Endothelial cell (in vitro differentiated cells): ENCODE measurements at regions not wholly inside any gene's neighbourhood (a gene's known extent, or its start where the extent isn't known, plus 50 kb on each side); places are given as distances from the start of the nearest gene placed in this dataset.

ENCODE experiments used
- DNase-seq: peaks from one replicate; pipeline ENCODE4 v3.0.0; 2021; ENCODE audit warnings: low spot score
- H3K27ac Mint-ChIP-seq: one replicate; pipeline ENCODE4 v1.8.0; 2021; ENCODE audit warnings: mixed read lengths, inconsistent platforms; ENCODE audit not compliant: unreplicated experiment
- H3K27me3 Mint-ChIP-seq: one replicate; pipeline ENCODE4 v1.8.0; 2021; ENCODE audit warnings: mild to moderate bottlenecking, moderate library complexity, mixed read lengths, inconsistent platforms; ENCODE audit not compliant: unreplicated experiment
- H3K36me3 Mint-ChIP-seq: one replicate; pipeline ENCODE4 v1.8.0; 2021; ENCODE audit warnings: mild to moderate bottlenecking, low read depth, mixed read lengths, inconsistent platforms; ENCODE audit not compliant: unreplicated experiment
- H3K4me1 Mint-ChIP-seq: one replicate; pipeline ENCODE4 v1.8.0; 2021; ENCODE audit warnings: mild to moderate bottlenecking, mixed read lengths, inconsistent platforms; ENCODE audit not compliant: unreplicated experiment
- H3K4me3 Mint-ChIP-seq: one replicate; pipeline ENCODE4 v1.8.0; 2021; ENCODE audit warnings: mild to moderate bottlenecking, mixed read lengths, inconsistent platforms; ENCODE audit not compliant: unreplicated experiment
- H3K9me3 Mint-ChIP-seq: one replicate; pipeline ENCODE4 v1.8.0; 2021; ENCODE audit warnings: mixed read lengths, inconsistent platforms; ENCODE audit not compliant: unreplicated experiment
- TF ChIP-seq, protein P1 (sequence below): fragments of 200-600 bp; sonication (generic); IDR thresholded peaks from one replicate; pipeline ENCODE4 v1.5.0; 2021; ENCODE audit warnings: antibody characterized with exemption; ENCODE audit not compliant: unreplicated experiment

DNA sequence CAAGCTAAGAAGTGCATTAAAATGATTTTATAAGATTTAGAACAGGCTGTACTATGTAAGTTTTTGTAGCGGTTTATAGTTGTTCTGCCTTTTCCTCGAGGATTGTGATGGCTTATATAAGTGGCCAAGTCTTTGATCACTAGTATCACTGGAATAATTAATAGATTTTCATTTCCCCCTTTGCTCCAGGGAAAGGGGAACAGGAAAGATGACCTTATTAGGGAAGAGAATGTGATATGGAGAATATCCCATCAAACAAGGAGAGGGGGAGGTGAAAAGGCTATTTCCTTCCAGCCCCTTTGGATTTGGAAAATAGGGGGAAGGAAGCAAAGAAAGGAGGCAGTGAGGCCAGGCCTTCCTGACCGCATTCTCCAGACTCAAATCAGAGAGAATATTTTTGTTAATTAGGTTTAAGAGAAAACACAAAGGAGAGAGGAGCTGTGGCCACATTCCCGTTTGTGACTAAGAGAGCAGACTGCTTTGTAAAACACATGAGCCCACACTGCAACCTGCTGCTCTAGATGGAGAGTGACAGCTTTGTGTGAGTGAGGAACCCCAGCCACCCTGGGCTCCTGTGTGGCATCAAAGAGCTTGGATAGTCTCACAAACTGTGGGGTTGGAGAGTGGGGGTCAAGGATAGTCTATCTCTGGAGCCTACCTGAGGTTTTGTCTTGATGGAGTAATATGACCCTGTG is 359.5 kb downstream of the DTWD2 start:
- Mint-ChIP-seq H3K27ac (no peak overlapping the region), H3K4me3 (no peak overlapping the region), H3K36me3 (no peaks in the 10 kb centered on the region), H3K9me3 (no peaks in the 10 kb centered on the region), H3K4me1 (peaks cover 10% of the 10 kb centered on the region), H3K27me3 (peaks cover 2% of the 10 kb centered on the region)
- DNase-seq = no peak
- TF ChIP-seq, protein P1, sequence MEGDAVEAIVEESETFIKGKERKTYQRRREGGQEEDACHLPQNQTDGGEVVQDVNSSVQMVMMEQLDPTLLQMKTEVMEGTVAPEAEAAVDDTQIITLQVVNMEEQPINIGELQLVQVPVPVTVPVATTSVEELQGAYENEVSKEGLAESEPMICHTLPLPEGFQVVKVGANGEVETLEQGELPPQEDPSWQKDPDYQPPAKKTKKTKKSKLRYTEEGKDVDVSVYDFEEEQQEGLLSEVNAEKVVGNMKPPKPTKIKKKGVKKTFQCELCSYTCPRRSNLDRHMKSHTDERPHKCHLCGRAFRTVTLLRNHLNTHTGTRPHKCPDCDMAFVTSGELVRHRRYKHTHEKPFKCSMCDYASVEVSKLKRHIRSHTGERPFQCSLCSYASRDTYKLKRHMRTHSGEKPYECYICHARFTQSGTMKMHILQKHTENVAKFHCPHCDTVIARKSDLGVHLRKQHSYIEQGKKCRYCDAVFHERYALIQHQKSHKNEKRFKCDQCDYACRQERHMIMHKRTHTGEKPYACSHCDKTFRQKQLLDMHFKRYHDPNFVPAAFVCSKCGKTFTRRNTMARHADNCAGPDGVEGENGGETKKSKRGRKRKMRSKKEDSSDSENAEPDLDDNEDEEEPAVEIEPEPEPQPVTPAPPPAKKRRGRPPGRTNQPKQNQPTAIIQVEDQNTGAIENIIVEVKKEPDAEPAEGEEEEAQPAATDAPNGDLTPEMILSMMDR = no peak

DNA sequence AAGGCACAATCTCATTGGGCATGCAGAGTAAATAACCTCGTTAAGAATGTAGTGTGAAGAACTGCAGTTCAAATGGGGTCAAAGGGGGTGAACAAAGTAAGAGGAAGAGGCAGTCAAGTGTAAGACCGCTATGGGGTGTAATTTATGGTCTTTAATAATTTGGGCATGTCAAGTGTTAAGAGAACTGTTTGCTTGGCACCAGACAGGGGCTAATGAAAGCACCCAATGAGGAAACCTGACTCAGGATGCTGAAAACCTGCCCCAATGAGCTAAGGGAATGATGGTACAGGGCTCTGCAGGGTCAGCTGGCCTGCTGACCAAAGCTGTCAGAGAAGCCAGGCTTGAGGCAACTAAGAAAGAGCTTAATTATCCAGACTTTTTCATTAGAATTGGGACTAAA is 368.1 kb downstream of the DTWD2 start:
- Mint-ChIP-seq H3K36me3 (no peaks in the 10 kb centered on the region), H3K4me1 (peaks cover 3% of the 10 kb centered on the region), H3K27ac (no peak overlapping the region), H3K27me3 (no peaks in the 10 kb centered on the region), H3K4me3 (no peak overlapping the region), H3K9me3 (no peaks in the 10 kb centered on the region)
- no peak for DNase-seq
- TF ChIP-seq, protein P1 = no peak

DNA sequence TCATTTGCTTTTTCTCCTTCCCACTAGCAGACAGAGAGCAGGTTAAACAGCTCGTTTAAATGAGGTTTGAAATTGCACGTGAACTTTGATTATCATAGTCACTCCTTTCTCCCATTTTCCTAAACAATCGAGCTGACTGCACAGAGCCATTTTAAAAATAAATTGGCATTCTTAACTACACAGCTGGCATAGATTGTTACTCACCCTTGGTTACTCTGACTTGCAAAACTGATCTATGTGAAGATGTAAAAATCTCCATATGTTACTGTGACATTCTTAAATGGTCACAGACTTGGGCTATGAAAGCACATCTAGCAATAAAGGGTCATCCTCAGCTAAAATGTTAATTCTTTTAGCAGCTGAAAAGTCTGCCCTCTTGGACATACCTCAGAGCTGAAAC is 368.5 kb downstream of the DTWD2 start:
- no peaks in the 10 kb centered on the region for H3K36me3 Mint-ChIP-seq
- peaks cover 3% of the 10 kb centered on the region for H3K4me1 Mint-ChIP-seq
- no peak for DNase-seq
- H3K27me3 Mint-ChIP-seq = no peaks in the 10 kb centered on the region
- no peaks in the 10 kb centered on the region for H3K9me3 Mint-ChIP-seq
- no peak overlapping the region for H3K27ac Mint-ChIP-seq
- TF ChIP-seq, protein P1 = no peak
- H3K4me3 Mint-ChIP-seq = no peak overlapping the region

DNA sequence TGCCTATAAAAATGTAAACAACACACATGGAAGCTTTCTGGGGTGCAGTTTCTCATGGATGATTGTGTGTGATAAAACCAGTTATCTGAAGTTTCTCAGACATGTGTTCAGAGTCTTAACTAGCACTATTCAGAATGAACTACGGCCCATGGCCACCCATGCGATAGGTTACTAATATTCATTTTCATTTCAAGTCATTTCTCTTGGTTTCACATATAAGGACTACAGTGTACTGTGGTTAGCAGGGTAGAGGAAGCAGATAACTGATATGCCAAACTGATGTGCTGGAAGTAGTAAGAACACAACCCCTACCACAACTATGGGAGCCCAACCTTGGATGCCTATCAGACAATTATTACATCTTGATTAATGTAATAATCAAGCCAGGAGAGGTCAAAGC is 372.1 kb downstream of the DTWD2 start:
- no peak for DNase-seq
- Mint-ChIP-seq H3K27me3 (no peaks in the 10 kb centered on the region), H3K27ac (no peak overlapping the region), H3K4me1 (peaks cover 3% of the 10 kb centered on the region), H3K9me3 (no peaks in the 10 kb centered on the region), H3K36me3 (no peaks in the 10 kb centered on the region), H3K4me3 (no peak overlapping the region)
- TF ChIP-seq, protein P1 = no peak

DNA sequence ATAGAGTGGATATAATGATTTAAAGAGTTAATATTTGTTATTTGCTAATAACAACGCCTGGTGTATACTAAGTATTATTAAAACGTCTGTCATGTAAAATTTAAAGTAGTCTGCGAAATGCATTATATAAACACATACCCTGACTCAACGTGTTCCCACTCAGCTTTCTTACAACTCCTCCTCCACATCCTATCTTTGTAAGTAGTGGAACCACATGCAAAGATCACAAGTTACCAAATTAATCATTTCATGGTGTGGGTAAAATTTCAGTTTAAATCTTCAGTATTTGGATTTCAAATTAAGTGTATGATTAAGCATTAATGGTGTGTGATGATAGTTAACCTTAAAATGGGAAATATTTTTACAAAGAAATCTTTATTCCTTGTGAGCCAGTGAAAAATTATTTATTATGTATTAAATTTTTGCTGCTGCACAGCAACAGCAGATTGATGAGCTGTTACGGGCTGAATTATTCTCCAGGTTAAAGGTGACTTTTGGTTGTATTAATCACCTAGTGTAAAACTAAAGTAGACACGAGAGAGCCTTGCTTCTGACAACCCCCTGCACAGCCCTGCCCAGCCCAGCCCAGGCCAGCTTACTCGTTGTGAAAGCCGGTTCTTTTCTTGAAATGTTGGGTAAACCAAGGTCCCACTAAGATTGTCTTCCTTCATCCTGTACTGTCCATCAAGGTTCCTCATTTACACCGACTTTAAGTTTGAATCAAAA is 373.5 kb downstream of the DTWD2 start:
- TF ChIP-seq, protein P1 = no peak
- Mint-ChIP-seq H3K36me3 (no peaks in the 10 kb centered on the region), H3K27me3 (no peaks in the 10 kb centered on the region), H3K4me1 (peaks cover 7% of the 10 kb centered on the region), H3K4me3 (no peak overlapping the region), H3K27ac (no peak overlapping the region), H3K9me3 (no peaks in the 10 kb centered on the region)
- DNase-seq = no peak
